Endothelial cell (in vitro differentiated cells): ENCODE measurements at regions not wholly inside any gene's neighbourhood (a gene's known extent, or its start where the extent isn't known, plus 50 kb on each side); places are given as distances from the start of the nearest gene placed in this dataset.

ENCODE experiments used
- DNase-seq: peaks from one replicate; pipeline ENCODE4 v3.0.0; 2021; ENCODE audit warnings: low spot score
- H3K27ac Mint-ChIP-seq: one replicate; pipeline ENCODE4 v1.8.0; 2021; ENCODE audit warnings: mixed read lengths, inconsistent platforms; ENCODE audit not compliant: unreplicated experiment
- H3K27me3 Mint-ChIP-seq: one replicate; pipeline ENCODE4 v1.8.0; 2021; ENCODE audit warnings: mild to moderate bottlenecking, moderate library complexity, mixed read lengths, inconsistent platforms; ENCODE audit not compliant: unreplicated experiment
- H3K36me3 Mint-ChIP-seq: one replicate; pipeline ENCODE4 v1.8.0; 2021; ENCODE audit warnings: mild to moderate bottlenecking, low read depth, mixed read lengths, inconsistent platforms; ENCODE audit not compliant: unreplicated experiment
- H3K4me1 Mint-ChIP-seq: one replicate; pipeline ENCODE4 v1.8.0; 2021; ENCODE audit warnings: mild to moderate bottlenecking, mixed read lengths, inconsistent platforms; ENCODE audit not compliant: unreplicated experiment
- H3K4me3 Mint-ChIP-seq: one replicate; pipeline ENCODE4 v1.8.0; 2021; ENCODE audit warnings: mild to moderate bottlenecking, mixed read lengths, inconsistent platforms; ENCODE audit not compliant: unreplicated experiment
- H3K9me3 Mint-ChIP-seq: one replicate; pipeline ENCODE4 v1.8.0; 2021; ENCODE audit warnings: mixed read lengths, inconsistent platforms; ENCODE audit not compliant: unreplicated experiment
- TF ChIP-seq, protein P1 (sequence below): fragments of 200-600 bp; sonication (generic); IDR thresholded peaks from one replicate; pipeline ENCODE4 v1.5.0; 2021; ENCODE audit warnings: antibody characterized with exemption; ENCODE audit not compliant: unreplicated experiment

GRCh38 chr3:107881509-107881908 is 209.3 kb downstream of the CD47 start:
- DNase-seq = no peak
- no peaks in the 10 kb centered on the region for H3K36me3 Mint-ChIP-seq
- H3K4me1 Mint-ChIP-seq = peaks cover 23% of the 10 kb centered on the region
- no peaks in the 10 kb centered on the region for H3K27me3 Mint-ChIP-seq
- H3K4me3 Mint-ChIP-seq = no peak overlapping the region
- TF ChIP-seq, protein P1, sequence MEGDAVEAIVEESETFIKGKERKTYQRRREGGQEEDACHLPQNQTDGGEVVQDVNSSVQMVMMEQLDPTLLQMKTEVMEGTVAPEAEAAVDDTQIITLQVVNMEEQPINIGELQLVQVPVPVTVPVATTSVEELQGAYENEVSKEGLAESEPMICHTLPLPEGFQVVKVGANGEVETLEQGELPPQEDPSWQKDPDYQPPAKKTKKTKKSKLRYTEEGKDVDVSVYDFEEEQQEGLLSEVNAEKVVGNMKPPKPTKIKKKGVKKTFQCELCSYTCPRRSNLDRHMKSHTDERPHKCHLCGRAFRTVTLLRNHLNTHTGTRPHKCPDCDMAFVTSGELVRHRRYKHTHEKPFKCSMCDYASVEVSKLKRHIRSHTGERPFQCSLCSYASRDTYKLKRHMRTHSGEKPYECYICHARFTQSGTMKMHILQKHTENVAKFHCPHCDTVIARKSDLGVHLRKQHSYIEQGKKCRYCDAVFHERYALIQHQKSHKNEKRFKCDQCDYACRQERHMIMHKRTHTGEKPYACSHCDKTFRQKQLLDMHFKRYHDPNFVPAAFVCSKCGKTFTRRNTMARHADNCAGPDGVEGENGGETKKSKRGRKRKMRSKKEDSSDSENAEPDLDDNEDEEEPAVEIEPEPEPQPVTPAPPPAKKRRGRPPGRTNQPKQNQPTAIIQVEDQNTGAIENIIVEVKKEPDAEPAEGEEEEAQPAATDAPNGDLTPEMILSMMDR = no peak
- peak overlapping the region; percentile 92 for H3K27ac Mint-ChIP-seq
- H3K9me3 Mint-ChIP-seq = no peaks in the 10 kb centered on the region

GRCh38 chr3:107880702-107881101 is 210.1 kb downstream of the CD47 start:
- Mint-ChIP-seq H3K27ac (no peak overlapping the region), H3K9me3 (no peaks in the 10 kb centered on the region), H3K4me1 (peaks cover 23% of the 10 kb centered on the region), H3K27me3 (no peaks in the 10 kb centered on the region), H3K4me3 (no peak overlapping the region), H3K36me3 (no peaks in the 10 kb centered on the region)
- no peak for DNase-seq
- TF ChIP-seq, protein P1 = no peak

GRCh38 chr3:107877936-107878335 is 212.9 kb downstream of the CD47 start:
- Mint-ChIP-seq H3K27me3 (no peaks in the 10 kb centered on the region), H3K36me3 (no peaks in the 10 kb centered on the region), H3K4me1 (peaks cover 8% of the 10 kb centered on the region), H3K9me3 (no peaks in the 10 kb centered on the region), H3K27ac (no peak overlapping the region), H3K4me3 (no peak overlapping the region)
- DNase-seq = no peak
- TF ChIP-seq, protein P1 = no peak

DNA sequence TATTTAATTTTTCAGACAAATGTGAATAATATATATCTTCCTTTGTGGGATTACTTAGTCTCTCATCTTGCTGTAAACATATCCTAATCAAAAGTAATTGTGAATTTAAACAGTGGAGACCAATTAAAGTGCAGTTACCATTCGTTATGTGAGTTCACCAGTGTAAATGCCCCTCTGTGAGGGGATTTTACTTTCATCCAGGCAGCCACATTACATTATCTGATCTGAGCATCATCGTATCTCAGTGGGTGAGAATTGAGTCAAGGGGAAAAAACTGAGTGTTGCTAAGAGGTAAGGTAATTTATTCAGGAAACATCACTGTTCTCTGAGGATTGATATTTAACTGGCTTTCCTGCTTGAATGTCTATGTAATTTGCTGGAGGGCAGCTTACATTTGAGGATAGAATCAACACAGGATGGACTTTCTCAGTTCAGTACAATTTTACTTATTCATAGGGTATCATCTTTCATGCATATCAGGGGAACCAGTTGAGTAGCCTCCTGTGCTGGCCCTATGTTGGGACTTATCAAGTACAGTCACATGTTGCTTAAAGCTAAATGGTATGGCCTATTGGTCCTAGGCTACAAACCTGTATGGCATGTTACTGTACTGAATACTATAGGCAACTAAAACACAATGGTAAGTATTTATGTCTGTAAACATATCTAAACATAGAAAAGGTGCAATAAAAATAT is 219.7 kb downstream of the CD47 start:
- H3K36me3 Mint-ChIP-seq = no peaks in the 10 kb centered on the region
- H3K9me3 Mint-ChIP-seq = no peaks in the 10 kb centered on the region
- no peaks in the 10 kb centered on the region for H3K27me3 Mint-ChIP-seq
- DNase-seq = no peak
- H3K4me3 Mint-ChIP-seq = no peak overlapping the region
- TF ChIP-seq, protein P1 = no peak
- no peaks in the 10 kb centered on the region for H3K4me1 Mint-ChIP-seq
- H3K27ac Mint-ChIP-seq = no peak overlapping the region

GRCh38 chr3:107870096-107870495 is 220.7 kb downstream of the CD47 start:
- Mint-ChIP-seq H3K9me3 (no peaks in the 10 kb centered on the region), H3K27me3 (no peaks in the 10 kb centered on the region), H3K4me1 (no peaks in the 10 kb centered on the region), H3K36me3 (no peaks in the 10 kb centered on the region), H3K4me3 (no peak overlapping the region), H3K27ac (no peak overlapping the region)
- no peak for DNase-seq
- TF ChIP-seq, protein P1 = no peak
